OCI-LY1 (cell line): ENCODE measurements at regions not wholly inside any gene's neighbourhood (a gene's known extent, or its start where the extent isn't known, plus 50 kb on each side); places are given as distances from the start of the nearest gene placed in this dataset.

Experiments
- EZH2 ChIP-seq: fragments of 200-600 bp; sonication (generic), shearing (Covaris generic); IDR thresholded peaks from 2 replicates; pipeline ENCODE4 v1.8.0; 2017; ENCODE audit warnings: borderline replicate concordance, mixed run types, mild to moderate bottlenecking, antibody characterized with exemption, low read length, moderate library complexity, mixed read lengths
- TF ChIP-seq, protein P1 (sequence below): fragments of 200-600 bp; sonication (generic), shearing (Covaris generic); IDR thresholded peaks from 2 replicates; pipeline ENCODE4 v1.5.1; 2017; ENCODE audit warnings: mild to moderate bottlenecking, antibody characterized with exemption, low read length, moderate library complexity, mixed read lengths

DNA sequence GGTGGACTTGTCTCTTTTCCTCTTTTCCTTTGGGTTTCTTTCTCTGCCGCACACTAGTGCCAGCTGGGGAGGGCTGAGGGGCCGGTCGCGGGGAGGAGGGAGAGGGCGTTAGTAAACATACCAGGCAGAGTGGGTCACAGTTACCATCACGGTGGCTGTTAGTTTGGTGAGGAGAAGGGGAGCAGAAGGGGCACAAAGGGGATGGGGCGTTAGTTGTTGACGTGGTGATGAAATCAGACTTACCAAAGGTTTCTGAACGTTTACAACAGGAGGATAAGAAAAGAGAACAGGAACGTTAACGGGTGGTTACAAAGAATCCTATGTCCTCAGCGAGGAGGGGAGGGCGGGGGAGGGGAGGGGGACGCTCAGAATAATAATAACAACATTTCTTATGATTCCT is 77.9 kb downstream of the PTPRS start:
- TF ChIP-seq, protein P1, sequence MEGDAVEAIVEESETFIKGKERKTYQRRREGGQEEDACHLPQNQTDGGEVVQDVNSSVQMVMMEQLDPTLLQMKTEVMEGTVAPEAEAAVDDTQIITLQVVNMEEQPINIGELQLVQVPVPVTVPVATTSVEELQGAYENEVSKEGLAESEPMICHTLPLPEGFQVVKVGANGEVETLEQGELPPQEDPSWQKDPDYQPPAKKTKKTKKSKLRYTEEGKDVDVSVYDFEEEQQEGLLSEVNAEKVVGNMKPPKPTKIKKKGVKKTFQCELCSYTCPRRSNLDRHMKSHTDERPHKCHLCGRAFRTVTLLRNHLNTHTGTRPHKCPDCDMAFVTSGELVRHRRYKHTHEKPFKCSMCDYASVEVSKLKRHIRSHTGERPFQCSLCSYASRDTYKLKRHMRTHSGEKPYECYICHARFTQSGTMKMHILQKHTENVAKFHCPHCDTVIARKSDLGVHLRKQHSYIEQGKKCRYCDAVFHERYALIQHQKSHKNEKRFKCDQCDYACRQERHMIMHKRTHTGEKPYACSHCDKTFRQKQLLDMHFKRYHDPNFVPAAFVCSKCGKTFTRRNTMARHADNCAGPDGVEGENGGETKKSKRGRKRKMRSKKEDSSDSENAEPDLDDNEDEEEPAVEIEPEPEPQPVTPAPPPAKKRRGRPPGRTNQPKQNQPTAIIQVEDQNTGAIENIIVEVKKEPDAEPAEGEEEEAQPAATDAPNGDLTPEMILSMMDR: no peak
- TF ChIP-seq EZH2: no peak
